Activated CD4-positive, alpha-beta T cell treated with anti-CD3 and anti-CD28 coated beads, Interleukin-10, Interleukin-2, amounts not matched to agents 100 ng/mL and 50 ng/mL, durations not matched to agents 16 hours and 8 hours (primary cell): ENCODE measurements at regions not wholly inside any gene's neighbourhood (a gene's known extent, or its start where the extent isn't known, plus 50 kb on each side); places are given as distances from the start of the nearest gene placed in this dataset.

ENCODE experiments used
- DNase-seq: peaks from one replicate; pipeline ENCODE4 v3.0.0-alpha.2; 2020

- peak; percentile 85 for DNase-seq
Measured at GRCh38 chr9:107172160-107172978, 110.7 kb upstream of the RAD23B start.

GRCh38 chr9:107172979-107173347 lies 110.1 kb upstream of the RAD23B start:
- DNase-seq = peak; percentile 87

GRCh38 chr9:107173422-107174180 lies 109.5 kb upstream of the RAD23B start:
- DNase-seq = peak; percentile 84

- DNase-seq = peak; percentile 58
Measured at GRCh38 chr9:107174441-107174840, 108.6 kb upstream of the RAD23B start.

GRCh38 chr9:107175041-107175440 lies 108.0 kb upstream of the RAD23B start:
- DNase-seq = peak; percentile 12

DNA sequence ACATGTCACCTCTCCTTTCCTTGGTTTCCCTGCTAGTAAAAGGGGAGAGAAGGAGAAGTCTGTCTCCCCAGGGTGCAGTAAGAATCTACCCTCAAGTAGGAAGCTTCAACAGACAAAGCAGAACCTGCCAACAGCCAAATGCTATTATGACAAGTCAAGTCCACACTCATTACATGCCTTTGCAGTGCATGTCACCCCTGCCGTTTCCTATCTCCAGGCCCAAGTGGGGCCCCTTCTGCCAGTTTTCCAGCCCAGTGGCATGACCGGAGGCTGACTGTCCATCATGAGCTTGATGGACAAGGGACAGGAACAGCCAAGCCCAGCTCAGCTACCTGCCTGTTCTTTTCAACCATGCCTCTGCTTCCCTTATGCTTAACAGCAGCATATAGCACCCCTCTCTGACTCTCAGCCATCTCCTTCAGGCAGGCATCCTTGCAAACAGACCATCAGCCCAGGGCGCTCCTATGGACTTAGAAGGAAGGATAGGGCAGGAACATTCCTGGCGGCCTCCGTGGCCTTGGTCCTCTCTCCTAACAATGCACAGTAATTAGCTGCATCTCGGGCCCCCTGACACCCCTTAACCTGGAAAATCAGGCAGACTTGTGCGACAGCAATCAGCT lies 107.2 kb upstream of the RAD23B start:
- DNase-seq = no peak

- no peak for DNase-seq
Measured at GRCh38 chr9:107176436-107177151, 106.5 kb upstream of the RAD23B start.

DNA sequence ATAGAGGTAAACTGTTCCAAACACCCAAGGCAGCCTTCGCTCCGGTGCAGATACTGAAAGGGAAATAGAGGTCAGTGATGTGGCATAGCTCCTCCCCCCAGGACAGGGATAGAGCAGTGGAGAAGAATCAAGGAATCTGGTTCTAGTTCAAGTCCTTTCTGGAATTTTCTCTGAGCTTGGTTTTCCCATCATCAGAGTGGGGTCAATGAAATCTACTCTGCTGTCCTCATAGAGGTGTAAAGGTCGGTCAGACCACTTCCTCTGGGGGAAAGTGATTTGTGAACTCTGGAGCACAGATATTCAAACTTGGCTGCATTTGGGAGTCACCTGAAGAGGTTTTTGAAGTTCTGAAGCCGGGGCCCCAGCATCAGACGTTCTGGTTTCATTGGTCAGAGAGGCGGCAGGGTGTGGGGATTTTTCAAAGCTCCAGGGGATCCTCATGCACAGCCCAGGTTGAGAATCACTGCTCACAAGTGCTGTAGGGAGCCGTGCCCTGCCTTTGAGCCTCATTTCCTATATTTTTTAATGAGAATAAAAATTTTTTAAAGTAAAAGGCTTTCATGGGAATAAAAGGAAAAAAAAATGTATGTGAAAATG lies 105.7 kb upstream of the RAD23B start:
- DNase-seq = no peak

- DNase-seq = no peak
Measured at GRCh38 chr9:107177857-107178256, 105.2 kb upstream of the RAD23B start.

- no peak for DNase-seq
Measured at GRCh38 chr9:107178293-107178692, 104.8 kb upstream of the RAD23B start.

DNA sequence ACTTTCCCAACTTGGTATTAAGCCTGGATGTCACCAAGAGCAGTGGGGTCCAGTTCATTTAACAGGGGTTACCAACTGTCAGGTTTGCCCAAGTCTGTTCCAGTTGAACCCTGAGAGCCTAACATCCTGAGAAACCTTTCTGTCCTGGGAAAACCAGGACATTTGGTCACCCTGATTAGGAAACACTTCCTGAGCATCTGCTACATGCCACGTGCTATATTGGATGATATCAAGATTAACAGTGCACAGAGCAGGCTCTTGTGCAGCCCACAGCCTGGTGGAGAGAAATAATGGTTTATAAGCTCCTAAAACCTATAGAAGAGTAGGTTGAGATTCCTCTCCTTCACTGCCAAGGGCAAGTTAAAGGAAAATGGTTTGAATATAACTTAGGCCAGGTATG lies 102.9 kb upstream of the RAD23B start:
- DNase-seq = no peak

GRCh38 chr9:107183176-107183575 lies 99.9 kb upstream of the RAD23B start:
- no peak for DNase-seq

GRCh38 chr9:107188376-107188775 lies 94.7 kb upstream of the RAD23B start:
- no peak for DNase-seq

GRCh38 chr9:107190061-107190935 lies 92.8 kb upstream of the RAD23B start:
- DNase-seq = no peak

DNA sequence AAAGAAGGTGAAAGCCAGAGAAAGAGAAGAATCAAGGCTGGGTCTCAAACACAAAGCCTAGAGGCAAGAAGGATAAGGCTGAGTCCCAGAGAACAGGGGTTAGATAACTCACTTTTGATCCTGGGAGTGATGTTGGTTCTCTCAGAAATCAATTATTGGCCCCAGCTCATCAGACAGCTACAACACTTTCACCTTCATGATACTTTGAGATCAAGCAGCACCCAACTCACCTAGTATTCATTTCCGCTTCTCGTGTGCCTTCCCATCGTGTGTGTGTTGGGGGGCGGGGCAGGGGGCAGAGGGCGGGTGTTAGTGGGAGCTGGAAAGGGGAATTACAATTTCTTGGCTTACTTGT lies 92.2 kb upstream of the RAD23B start:
- no peak for DNase-seq

- no peak for DNase-seq
Measured at GRCh38 chr9:107193251-107193650, 89.8 kb upstream of the RAD23B start.

DNA sequence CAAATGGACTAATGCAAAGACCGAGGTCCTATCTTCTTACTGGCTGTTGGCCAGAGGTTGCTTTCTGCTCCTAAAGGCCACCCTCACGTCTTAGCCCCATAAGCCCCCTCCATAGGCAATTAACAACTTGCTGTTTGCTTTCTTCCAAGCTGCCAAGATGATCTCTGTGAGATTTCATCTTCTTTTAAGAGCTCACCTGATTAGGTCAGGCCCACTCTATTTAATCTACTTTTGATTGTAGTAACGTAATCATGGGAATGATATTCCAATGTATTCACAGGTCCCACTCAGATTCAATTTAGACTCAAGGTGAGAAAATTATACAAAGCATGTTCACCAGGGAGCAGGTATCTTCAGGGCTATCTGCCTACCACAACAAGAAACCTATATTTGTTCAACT lies 84.4 kb upstream of the RAD23B start:
- no peak for DNase-seq

GRCh38 chr9:107208121-107208520 lies 75.0 kb upstream of the RAD23B start:
- peak; percentile 5 for DNase-seq

DNA sequence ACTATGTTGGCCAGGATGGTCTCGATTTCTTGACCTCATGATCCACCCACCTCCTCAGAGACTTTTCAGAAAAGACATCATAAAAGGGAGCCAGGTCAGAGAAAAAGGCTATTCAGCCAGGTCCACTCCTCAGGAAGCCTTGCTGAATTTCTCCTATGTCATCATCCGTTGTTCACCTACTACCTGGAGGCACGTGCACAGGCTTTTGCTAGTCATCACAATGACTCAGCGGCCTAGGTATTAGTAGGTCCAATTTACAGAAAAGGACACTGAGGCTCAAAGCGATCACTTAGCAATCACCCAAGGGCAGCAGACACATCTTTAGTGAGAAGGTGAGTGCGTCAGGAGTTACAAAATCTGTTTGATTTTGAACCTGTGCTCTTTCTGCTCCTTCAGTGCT lies 72.3 kb upstream of the RAD23B start:
- DNase-seq = no peak

GRCh38 chr9:107211284-107211923 lies 71.7 kb upstream of the RAD23B start:
- no peak for DNase-seq

DNA sequence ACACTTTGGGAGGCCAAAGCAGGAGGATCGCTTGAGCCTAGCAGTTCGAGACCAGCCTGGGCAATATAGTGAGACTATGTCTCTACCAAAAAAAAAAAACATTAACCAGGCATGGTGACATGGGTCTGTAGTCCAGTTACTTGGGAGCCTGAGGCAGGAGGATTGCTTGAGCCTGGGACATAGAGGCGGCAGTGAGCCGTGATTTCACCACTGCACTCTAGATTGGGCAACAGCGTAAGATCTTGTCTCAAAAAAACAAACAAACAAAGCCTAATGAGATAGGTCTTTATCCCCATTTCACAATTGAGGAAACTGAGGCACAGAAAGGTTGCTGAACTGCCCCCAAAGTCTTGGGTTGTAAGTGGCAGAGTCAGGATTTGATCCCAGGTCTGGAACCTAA lies 70.5 kb upstream of the RAD23B start:
- no peak for DNase-seq
